SK-N-SH (cell line): ENCODE measurements at regions not wholly inside any gene's neighbourhood (a gene's known extent, or its start where the extent isn't known, plus 50 kb on each side); places are given as distances from the start of the nearest gene placed in this dataset.

Experiments used
- CTCF ChIA-PET: fragments of 300-600, 350-600 bp; formaldehyde crosslinking; extraction: SDS; loops from one replicate; lab custom pipeline; 2021; lab: Yijun Ruan, JAX
- POLR2A ChIA-PET: fragments of 350-600 bp; sonication (Branson Sonifier 250); formaldehyde crosslinking; extraction: SDS; loops from one replicate; lab custom pipeline; 2020; ENCODE audit warnings: antibody characterized with exemption, inconsistent platforms; lab: Yijun Ruan, JAX
- DNase-seq: peaks from one replicate; pipeline ENCODE4 v3.0.0; 2012
- H2AFZ ChIP-seq: fragments of 200-600 bp; sonication (generic); 2 replicates; pipeline ENCODE4 v1.8.1; 2016; ENCODE audit warnings: antibody characterized with exemption, mild to moderate bottlenecking, low read depth
- H3F3A ChIP-seq: fragments of 200-600 bp; sonication (generic); replicated peaks from 2 replicates; pipeline ENCODE3; 2016; ENCODE audit warnings: antibody characterized with exemption, mild to moderate bottlenecking; ENCODE audit not compliant: insufficient read depth
- H3K27ac ChIP-seq, 2 experiments: fragments of 200-500 bp in 1 of 2; fragments of 200-600 bp in 1 of 2; sonication (Bioruptor generic) in 1 of 2; sonication (generic), shearing (Covaris generic) in 1 of 2; 2 replicates each; pipeline versions ENCODE4 v1.5.1 to v1.6.1; 2014 to 2016; ENCODE audit warnings: low read depth in 2 of 2, inconsistent platforms in 1 of 2, low read length in 1 of 2, mild to moderate bottlenecking in 1 of 2, mixed read lengths in 1 of 2
- H3K27me3 ChIP-seq: fragments of 200-600 bp; sonication (generic), shearing (Covaris generic); 2 replicates; pipeline ENCODE4 v1.6.1; 2016; ENCODE audit warnings: mixed run types; ENCODE audit not compliant: insufficient read depth
- H3K36me3 ChIP-seq, 2 experiments: fragments of 200-500 bp in 1 of 2; fragments of 200-600 bp in 1 of 2; sonication (Bioruptor generic) in 1 of 2; sonication (generic) in 1 of 2; replicated peaks in 1 of 2; 2 replicates each; pipeline versions ENCODE3 to v1.5.1; 2014 to 2016; ENCODE audit warnings: low read length in 1 of 2, mild to moderate bottlenecking in 1 of 2; ENCODE audit not compliant: insufficient read depth in 2 of 2, control insufficient read depth in 1 of 2
- H3K4me1 ChIP-seq, 2 experiments: fragments of 200-500 bp in 1 of 2; fragments of 200-600 bp in 1 of 2; sonication (Bioruptor generic) in 1 of 2; sonication (generic), shearing (Covaris generic) in 1 of 2; 2 replicates each; pipeline versions ENCODE4 v1.5.1 to v1.6.1; 2014 to 2016; ENCODE audit warnings: low read depth in 1 of 2, low read length in 1 of 2, mixed run types in 1 of 2; ENCODE audit not compliant: insufficient read depth in 2 of 2, control insufficient read depth in 1 of 2
- H3K4me2 ChIP-seq: fragments of 200-600 bp; sonication (generic), shearing (Covaris generic); 2 replicates; pipeline ENCODE4 v1.6.1; 2017; ENCODE audit warnings: mixed run types
- H3K4me3 ChIP-seq, 2 experiments: fragments of 200-500 bp in 1 of 2; fragments of 200-600 bp in 1 of 2; sonication (Bioruptor generic) in 1 of 2; sonication (generic), shearing (Covaris generic) in 1 of 2; 2 replicates each; pipeline versions ENCODE4 v1.5.1 to v1.8.1; 2014 to 2016; ENCODE audit warnings: low read depth in 2 of 2, inconsistent platforms in 1 of 2, low read length in 1 of 2, mild to moderate bottlenecking in 1 of 2, mixed read lengths in 1 of 2, moderate library complexity in 1 of 2
- H3K79me2 ChIP-seq: fragments of 200-600 bp; sonication (generic); 2 replicates; pipeline ENCODE4 v1.8.1; 2017; ENCODE audit warnings: mild to moderate bottlenecking; ENCODE audit not compliant: insufficient read depth
- H3K9ac ChIP-seq: fragments of 200-600 bp; sonication (generic); 2 replicates; pipeline ENCODE4 v1.6.1; 2017; ENCODE audit warnings: mixed run types
- H3K9me2 ChIP-seq: fragments of 200-600 bp; sonication (generic); 2 replicates; pipeline ENCODE4 v1.6.1; 2017; ENCODE audit warnings: mixed run types
- H3K9me3 ChIP-seq: fragments of 200-600 bp; sonication (generic); 2 replicates; pipeline ENCODE4 v1.6.1; 2017; ENCODE audit warnings: mixed run types, mild to moderate bottlenecking, moderate library complexity
- H4K20me1 ChIP-seq: fragments of 200-600 bp; sonication (generic); 2 replicates; pipeline ENCODE4 v1.6.1; 2017; ENCODE audit warnings: mild to moderate bottlenecking, mixed run types; ENCODE audit not compliant: insufficient read depth
- EZH2phosphoT487 ChIP-seq: fragments of 200-600 bp; sonication (generic); IDR thresholded peaks from 2 replicates; pipeline ENCODE4 v1.6.1; 2017; ENCODE audit warnings: low read depth, mixed run types, mild to moderate bottlenecking, antibody characterized with exemption, moderate library complexity, borderline replicate concordance
- GABPA ChIP-seq: IDR thresholded peaks from 2 replicates; pipeline ENCODE4 v1.4.0; 2012; ENCODE audit warnings: low read depth, mild to moderate bottlenecking
- GATA2 ChIP-seq: sonication (generic); formaldehyde crosslinking; IDR thresholded peaks from 2 replicates; pipeline ENCODE4 v1.5.0; 2020; ENCODE audit warnings: mild to moderate bottlenecking, missing genetic modification reagents
- MXI1 ChIP-seq: IDR thresholded peaks from 2 replicates; pipeline ENCODE4 v1.6.1; 2012; ENCODE audit warnings: mild to moderate bottlenecking, low read depth, low read length, improper control_type of control experiment
- NFIC ChIP-seq: IDR thresholded peaks from 2 replicates; pipeline ENCODE4 v1.4.0; 2012; ENCODE audit warnings: borderline replicate concordance
- POLR2AphosphoS5 ChIP-seq: IDR thresholded peaks from 2 replicates; pipeline ENCODE4 v1.6.1; 2012; ENCODE audit warnings: low read depth, low read length
- RCOR1 ChIP-seq: fragments of 150-350 bp; IDR thresholded peaks from 2 replicates; pipeline ENCODE4 v1.6.1; 2017; ENCODE audit warnings: antibody characterized with exemption, low read length
- RFX5 ChIP-seq: IDR thresholded peaks from 2 replicates; pipeline ENCODE4 v1.6.1; 2012; ENCODE audit warnings: mild to moderate bottlenecking, improper control_type of control experiment, low read length
- RXRA ChIP-seq: IDR thresholded peaks from 2 replicates; pipeline ENCODE4 v1.4.0; 2012; ENCODE audit warnings: low read depth, mild to moderate bottlenecking, borderline replicate concordance
- SMC3 ChIP-seq: IDR thresholded peaks from 2 replicates; pipeline ENCODE4 v1.6.1; 2012; ENCODE audit warnings: low read depth, low read length, improper control_type of control experiment
- TEAD4 ChIP-seq: IDR thresholded peaks from 2 replicates; pipeline ENCODE4 v1.4.0; 2012; ENCODE audit warnings: mild to moderate bottlenecking, borderline replicate concordance; ENCODE audit not compliant: insufficient read depth
- USF2 ChIP-seq: fragments of 150-350 bp; IDR thresholded peaks from 2 replicates; pipeline ENCODE4 v1.6.1; 2017; ENCODE audit warnings: antibody characterized with exemption, low read length, low read depth, borderline replicate concordance
- YY1 ChIP-seq: IDR thresholded peaks from 2 replicates; pipeline ENCODE4 v1.4.0; 2012; ENCODE audit warnings: low read depth, mild to moderate bottlenecking
- WGBS: methylation state at CpG from one replicate; pipeline ENCODE4 v1.1.6; 2017; ENCODE audit warnings: low lambda C conversion rate; 5-methylcytosine and 5-hydroxymethylcytosine counted together
- TF ChIP-seq, protein P1 (sequence below): fragments of 150-350 bp; IDR thresholded peaks from 2 replicates; pipeline ENCODE4 v1.6.1; 2016; ENCODE audit warnings: mild to moderate bottlenecking, low read depth, low read length
- TF ChIP-seq, protein P2 (sequence below): IDR thresholded peaks from 2 replicates; pipeline ENCODE4 v1.4.0; 2012; ENCODE audit warnings: low read depth, borderline replicate concordance
- TF ChIP-seq, protein P3 (sequence below): IDR thresholded peaks from 2 replicates; pipeline ENCODE4 v1.6.1; 2012; ENCODE audit warnings: mild to moderate bottlenecking, low read depth, low read length, moderate library complexity

- Histone ChIP-seq H3K9me3 (no peaks in the 10 kb centered on the region), H3K9me2 (no peaks in the 10 kb centered on the region; the same call in 1 of the 2 replicates), H3K27me3 (no peaks in the 10 kb centered on the region), H3K9ac (no peak overlapping the region), H2AFZ (no peak overlapping the region), H3K79me2 (no peaks in the 10 kb centered on the region), H3K4me2 (no peak overlapping the region), H4K20me1 (no peaks in the 10 kb centered on the region), H3F3A (no peaks in the 10 kb centered on the region), H3K4me1 (no peaks in the 10 kb centered on the region), H3K27ac (no peak overlapping the region), H3K36me3 (no peaks in the 10 kb centered on the region), H3K4me3 (no peak overlapping the region)
- POLR2A ChIA-PET: no interaction called here
- 50% methylated on average over 2 of the region's 2 CpGs for WGBS
- TF ChIP-seq GATA2 (CRISPR knock-in tag): no peak
- TF ChIP-seq, protein P1, sequence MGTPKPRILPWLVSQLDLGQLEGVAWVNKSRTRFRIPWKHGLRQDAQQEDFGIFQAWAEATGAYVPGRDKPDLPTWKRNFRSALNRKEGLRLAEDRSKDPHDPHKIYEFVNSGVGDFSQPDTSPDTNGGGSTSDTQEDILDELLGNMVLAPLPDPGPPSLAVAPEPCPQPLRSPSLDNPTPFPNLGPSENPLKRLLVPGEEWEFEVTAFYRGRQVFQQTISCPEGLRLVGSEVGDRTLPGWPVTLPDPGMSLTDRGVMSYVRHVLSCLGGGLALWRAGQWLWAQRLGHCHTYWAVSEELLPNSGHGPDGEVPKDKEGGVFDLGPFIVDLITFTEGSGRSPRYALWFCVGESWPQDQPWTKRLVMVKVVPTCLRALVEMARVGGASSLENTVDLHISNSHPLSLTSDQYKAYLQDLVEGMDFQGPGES: no peak
- no peak for DNase-seq
- CTCF ChIA-PET: interaction anchor here (1.8 kb wide), 1 partner anchor 138 kb away, joined by 4 read pairs; no protein-coding TSS in a partner anchor
Measured at GRCh38 chr4:177185579-177185978, 124.1 kb upstream of the NEIL3 start.

- H3K27ac ChIP-seq: no peak overlapping the region
- H3K4me1 ChIP-seq: no peaks in the 10 kb centered on the region
Measured at GRCh38 chr4:177187371-177187770, 122.3 kb upstream of the NEIL3 start.

More at GRCh38 chr4:177187371-177187770, 122.3 kb upstream of the NEIL3 start:
- Histone ChIP-seq H2AFZ (no peak overlapping the region), H3K4me2 (no peak overlapping the region), H3K79me2 (no peaks in the 10 kb centered on the region), H3K9ac (no peak overlapping the region), H3K27me3 (no peaks in the 10 kb centered on the region), H3F3A (no peaks in the 10 kb centered on the region), H3K9me2 (no peaks in the 10 kb centered on the region; the same call in 1 of the 2 replicates), H3K36me3 (no peaks in the 10 kb centered on the region), H4K20me1 (no peaks in the 10 kb centered on the region), H3K9me3 (no peaks in the 10 kb centered on the region), H3K4me3 (no peak overlapping the region)
- ChIA-PET CTCF (no interaction called here), POLR2A (no interaction called here)
- TF ChIP-seq GATA2 (CRISPR knock-in tag) (no peak), RCOR1 (no peak), EZH2phosphoT487 (no peak), RFX5 (no peak), TEAD4 (no peak), RXRA (no peak), POLR2AphosphoS5 (no peak), GABPA (no peak), YY1 (no peak), NFIC (no peak), SMC3 (no peak), USF2 (no peak), MXI1 (no peak)
- TF ChIP-seq, protein P2, sequence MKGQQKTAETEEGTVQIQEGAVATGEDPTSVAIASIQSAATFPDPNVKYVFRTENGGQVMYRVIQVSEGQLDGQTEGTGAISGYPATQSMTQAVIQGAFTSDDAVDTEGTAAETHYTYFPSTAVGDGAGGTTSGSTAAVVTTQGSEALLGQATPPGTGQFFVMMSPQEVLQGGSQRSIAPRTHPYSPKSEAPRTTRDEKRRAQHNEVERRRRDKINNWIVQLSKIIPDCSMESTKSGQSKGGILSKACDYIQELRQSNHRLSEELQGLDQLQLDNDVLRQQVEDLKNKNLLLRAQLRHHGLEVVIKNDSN: no peak
- TF ChIP-seq, protein P3, sequence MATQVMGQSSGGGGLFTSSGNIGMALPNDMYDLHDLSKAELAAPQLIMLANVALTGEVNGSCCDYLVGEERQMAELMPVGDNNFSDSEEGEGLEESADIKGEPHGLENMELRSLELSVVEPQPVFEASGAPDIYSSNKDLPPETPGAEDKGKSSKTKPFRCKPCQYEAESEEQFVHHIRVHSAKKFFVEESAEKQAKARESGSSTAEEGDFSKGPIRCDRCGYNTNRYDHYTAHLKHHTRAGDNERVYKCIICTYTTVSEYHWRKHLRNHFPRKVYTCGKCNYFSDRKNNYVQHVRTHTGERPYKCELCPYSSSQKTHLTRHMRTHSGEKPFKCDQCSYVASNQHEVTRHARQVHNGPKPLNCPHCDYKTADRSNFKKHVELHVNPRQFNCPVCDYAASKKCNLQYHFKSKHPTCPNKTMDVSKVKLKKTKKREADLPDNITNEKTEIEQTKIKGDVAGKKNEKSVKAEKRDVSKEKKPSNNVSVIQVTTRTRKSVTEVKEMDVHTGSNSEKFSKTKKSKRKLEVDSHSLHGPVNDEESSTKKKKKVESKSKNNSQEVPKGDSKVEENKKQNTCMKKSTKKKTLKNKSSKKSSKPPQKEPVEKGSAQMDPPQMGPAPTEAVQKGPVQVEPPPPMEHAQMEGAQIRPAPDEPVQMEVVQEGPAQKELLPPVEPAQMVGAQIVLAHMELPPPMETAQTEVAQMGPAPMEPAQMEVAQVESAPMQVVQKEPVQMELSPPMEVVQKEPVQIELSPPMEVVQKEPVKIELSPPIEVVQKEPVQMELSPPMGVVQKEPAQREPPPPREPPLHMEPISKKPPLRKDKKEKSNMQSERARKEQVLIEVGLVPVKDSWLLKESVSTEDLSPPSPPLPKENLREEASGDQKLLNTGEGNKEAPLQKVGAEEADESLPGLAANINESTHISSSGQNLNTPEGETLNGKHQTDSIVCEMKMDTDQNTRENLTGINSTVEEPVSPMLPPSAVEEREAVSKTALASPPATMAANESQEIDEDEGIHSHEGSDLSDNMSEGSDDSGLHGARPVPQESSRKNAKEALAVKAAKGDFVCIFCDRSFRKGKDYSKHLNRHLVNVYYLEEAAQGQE: no peak
- DNase-seq: no peak
- 27% methylated on average over 2 of the region's 2 CpGs for WGBS
